ENCODE measurements at regions not wholly inside any gene's neighbourhood (a gene's known extent, or its start where the extent isn't known, plus 50 kb on each side); places are given as distances from the start of the nearest gene placed in this dataset.
"Not testable (repeated sequence)": the region's sequence is repeated elsewhere in the genome, so short reads cannot be mapped to it uniquely, and the experiment has no call there.

DNA sequence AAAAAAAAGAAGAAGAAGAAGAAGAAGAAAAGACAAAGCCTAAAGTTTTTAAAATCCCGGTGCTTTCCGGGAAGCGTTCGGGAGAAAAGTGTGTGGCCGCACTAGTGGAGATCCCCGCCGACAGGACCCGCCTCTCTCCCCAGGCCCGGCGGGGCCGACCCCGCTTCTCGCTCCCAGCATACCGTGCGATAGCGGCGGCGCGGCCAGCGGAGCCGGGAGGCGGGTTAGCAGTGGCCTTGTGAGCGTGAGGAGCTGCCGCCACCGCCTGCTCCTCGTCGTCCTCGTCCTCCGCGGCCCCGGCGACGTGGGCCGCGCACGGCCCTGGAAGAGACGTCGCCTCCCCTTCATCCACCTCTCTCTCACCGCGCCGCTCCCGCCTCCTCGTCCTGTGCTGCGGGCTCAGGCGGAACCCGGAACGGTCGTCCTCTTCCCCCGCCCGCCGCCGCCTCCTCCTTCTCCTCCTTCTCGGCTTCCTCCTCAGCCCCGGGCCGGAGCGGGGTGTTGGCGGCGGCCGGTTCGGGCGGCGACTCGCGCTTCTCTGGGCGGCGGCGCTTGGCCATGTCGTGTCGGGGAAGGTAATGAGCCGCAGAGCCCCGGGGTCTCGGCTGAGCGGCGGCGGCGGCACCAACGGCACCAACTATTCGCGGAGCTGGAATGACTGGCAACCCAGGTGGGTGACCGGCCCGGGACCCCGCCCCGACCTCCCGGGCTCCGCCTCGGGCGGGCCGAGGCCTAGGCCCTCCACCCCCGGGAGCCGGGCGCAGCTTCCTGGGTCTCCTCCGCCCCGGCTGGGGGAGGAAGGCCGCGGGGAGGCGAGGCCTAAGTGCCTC is 62.6 kb upstream of the CDR2 start:
- ATAC-seq (peak; percentile 94 to 96), DNase-seq (peak; percentile 82)
- intact Hi-C loops (cut with DNase I), result not testable (repeated sequence)

DNA sequence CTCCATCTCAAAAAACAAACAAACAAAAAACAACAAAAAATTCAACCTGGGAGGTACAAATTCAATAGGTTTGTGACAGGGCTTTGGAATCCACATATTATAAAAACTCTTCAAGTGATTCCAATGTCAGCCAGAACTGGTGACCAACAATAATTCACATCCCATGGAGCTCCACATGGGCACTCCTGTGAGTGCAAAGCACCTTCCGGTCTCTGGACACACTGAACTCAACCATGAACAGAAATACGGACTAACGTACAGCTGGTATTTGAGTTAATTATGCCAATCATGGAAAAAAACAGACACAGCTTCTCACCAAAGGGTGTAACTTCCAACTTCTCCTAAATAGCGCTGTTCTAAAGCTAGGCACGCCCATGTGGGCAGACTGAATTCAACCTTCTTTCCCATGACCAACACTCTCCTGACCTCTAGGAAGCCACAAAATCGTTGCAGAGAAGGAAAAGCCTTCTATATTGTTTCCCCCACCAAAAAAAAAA is 62.0 kb upstream of the CDR2 start:
- ATAC-seq, result peak; percentile 79 to 89
- DNase-seq; intact Hi-C loops (cut with DNase I): not testable (repeated sequence)

- intact Hi-C loops (cut with DNase I); DNase-seq: not testable (repeated sequence)
Measured at GRCh38 chr16:22431314-22431713, 56.9 kb upstream of the CDR2 start.

GRCh38 chr16:22428654-22429053 is 54.2 kb upstream of the CDR2 start:
- DNase-seq, result no peak
- ATAC-seq, result peak in 1 of 2 donors; percentile 10
- intact Hi-C loops (cut with DNase I), result no loop called here

More at GRCh38 chr16:22431314-22431713, 56.9 kb upstream of the CDR2 start:
- not testable (repeated sequence) for ATAC-seq

DNA sequence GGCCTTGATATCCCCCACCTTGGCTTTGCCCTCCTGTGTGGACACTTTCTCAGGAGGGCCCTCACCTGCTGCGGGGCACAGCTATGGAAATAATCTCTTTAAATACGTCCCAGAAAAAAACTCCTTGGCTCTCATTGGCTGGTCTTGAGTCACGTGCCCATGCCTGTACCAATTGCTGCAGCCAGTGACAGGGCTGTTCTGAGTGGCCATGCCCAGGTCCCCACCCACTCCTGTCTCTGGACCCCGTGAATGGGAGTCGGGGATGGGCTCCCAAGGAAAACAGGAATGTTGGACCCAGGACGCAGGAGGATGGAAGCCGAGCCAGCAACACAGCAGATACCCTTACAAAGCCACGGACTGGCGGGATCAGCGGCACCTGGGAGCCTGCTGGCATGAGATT is 53.1 kb upstream of the CDR2 start:
- no peak for ATAC-seq
- intact Hi-C loops (cut with DNase I), result no loop called here

GRCh38 chr16:22425847-22426246 is 51.4 kb upstream of the CDR2 start:
- intact Hi-C loops (cut with DNase I), result no loop called here
- DNase-seq (no peak), ATAC-seq (no peak)

More for the DNA sequence above, 53.1 kb upstream of the CDR2 start:
- no peak for DNase-seq

DNA sequence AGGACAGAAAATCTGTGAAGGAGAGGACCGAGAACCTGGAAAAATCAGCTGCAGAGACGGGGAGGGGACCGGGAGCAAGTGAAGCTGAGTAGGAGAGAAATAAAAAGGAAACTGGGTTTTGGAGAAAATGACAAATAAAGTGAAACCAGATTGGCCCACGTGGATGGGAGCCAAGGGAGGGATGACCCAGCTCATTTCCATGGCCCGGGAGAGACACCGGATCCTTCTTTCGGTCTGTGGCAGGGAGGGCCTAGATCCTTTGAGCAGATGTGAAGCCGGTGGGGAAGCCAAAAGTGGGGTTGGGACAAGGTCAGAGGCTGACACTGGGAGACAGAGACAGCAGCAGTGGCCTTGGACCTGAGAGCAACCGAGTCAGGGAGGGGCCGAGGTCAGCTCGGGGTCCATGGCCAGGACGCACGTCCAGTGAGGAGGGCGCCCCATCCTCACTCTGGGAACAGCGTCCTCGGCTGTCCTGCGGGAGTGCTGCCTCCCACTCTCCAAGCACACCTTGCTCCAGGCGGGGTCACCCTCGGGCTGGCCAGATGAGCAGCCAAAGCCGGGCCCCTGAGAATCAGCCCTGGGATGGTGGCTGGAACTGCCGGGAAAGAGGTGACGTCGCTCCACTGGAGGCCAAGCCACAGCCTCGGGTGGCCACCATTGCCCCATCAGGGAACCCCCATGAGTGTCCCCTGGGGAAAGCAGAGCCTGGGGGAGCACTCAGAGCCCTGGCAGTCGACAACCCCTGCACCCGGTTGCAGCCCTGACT is 50.8 kb upstream of the CDR2 start:
- DNase-seq (peak; percentile 50), ATAC-seq (peak; percentile 60 to 61)
- intact Hi-C loops (cut with DNase I), result no loop called here

DNA sequence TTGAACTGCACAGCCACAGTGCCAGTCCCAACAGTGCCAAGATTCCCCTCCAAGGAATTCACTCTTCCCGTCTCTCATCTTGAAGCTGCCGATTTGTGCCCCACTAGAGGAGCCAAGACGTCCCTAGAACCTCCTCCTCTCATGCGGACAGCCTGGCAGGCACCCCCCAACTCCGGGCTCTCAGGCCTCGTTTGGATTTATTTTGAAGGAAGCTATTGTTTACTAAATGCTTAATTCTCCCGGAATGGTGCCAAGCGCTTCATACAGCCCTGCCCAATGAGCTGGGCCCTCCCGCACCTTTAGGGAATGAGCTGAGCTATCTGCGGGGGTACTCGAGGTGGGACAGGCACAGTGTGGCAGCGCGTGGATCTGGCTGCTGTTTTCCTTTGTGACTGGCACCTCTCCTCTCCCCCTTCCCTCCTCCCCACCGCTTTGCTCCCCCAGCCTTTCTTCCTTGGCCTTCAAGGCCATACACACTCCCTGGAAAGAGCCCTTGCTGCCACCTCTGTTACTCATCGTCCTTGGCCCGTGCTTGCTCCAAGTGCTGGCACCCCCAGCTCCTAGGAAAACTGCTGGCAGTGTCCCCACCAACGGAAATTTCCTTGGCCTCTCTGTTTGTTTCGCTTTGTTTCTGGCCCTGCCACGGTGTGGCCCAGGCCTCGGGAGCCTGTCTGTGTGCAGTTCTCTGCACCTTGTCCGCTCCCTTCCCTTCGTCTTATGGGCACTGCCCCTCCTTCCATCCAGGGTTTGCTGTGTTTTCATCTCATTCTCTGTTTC is 49.9 kb upstream of the CDR2 start:
- intact Hi-C loops (cut with DNase I), result no loop called here
- peak; percentile 47 to 75 for ATAC-seq

More for the DNA sequence above, 49.9 kb upstream of the CDR2 start:
- DNase-seq, result peak; percentile 38

Data from left cardiac atrium (tissue), 4 donors.